ENCODE measurements at regions not wholly inside any gene's neighbourhood (a gene's known extent, or its start where the extent isn't known, plus 50 kb on each side); places are given as distances from the start of the nearest gene placed in this dataset.

- TF ChIP-seq CTCF (IDR thresholded peaks at IDR 0.05; ENCODE audit: low read depth, low read length, missing input control) (no peak), FOXA1 (IDR thresholded peaks at IDR 0.05) (no peak), HNF4A (conservative IDR thresholded peaks at IDR 0.05) (no peak), TAF1 (conservative IDR thresholded peaks at IDR 0.05) (no peak), ATF3 (IDR thresholded peaks at IDR 0.05) (no peak)
Observed at GRCh38 chr5:167833456-167833855, 458.0 kb upstream of the WWC1 start (continued).

GRCh38 chr5:167835146-167835545 is 456.3 kb upstream of the WWC1 start:
- Histone ChIP-seq H3K4me1 (ENCODE audit: control insufficient read depth in 4 of 4, insufficient read depth in 4 of 4, low read length in 3 of 4) (no peaks in the 10 kb centered on the region), H3K4me3 (ENCODE audit: low read depth in 1 of 3, low read length in 3 of 3) (no peak overlapping the region), H3K27ac (ENCODE audit: low read depth in 1 of 2, low read length in 2 of 2) (no peak overlapping the region), H3K9ac (ENCODE audit: low read depth in 1 of 2, low read length in 2 of 2) (no peak overlapping the region), H3K9me3 (ENCODE audit: control insufficient read depth in 4 of 4, low read length in 3 of 4) (no peaks in the 10 kb centered on the region), H3K36me3 (ENCODE audit: control insufficient read depth in 4 of 4, insufficient read depth in 3 of 4, low read depth in 1 of 4, low read length in 3 of 4) (no peaks in the 10 kb centered on the region), H3K27me3 (ENCODE audit: control insufficient read depth in 4 of 4, insufficient read depth in 4 of 4, low read length in 3 of 4) (no peaks in the 10 kb centered on the region)
- 76% methylated on average over 1 of the region's 1 CpG for WGBS
- TF ChIP-seq FOXA1 (IDR thresholded peaks at IDR 0.05) (no peak), JUND (IDR thresholded peaks at IDR 0.05) (no peak), YY1 (IDR thresholded peaks at IDR 0.05) (no peak), ATF3 (IDR thresholded peaks at IDR 0.05) (no peak), REST (IDR thresholded peaks at IDR 0.05) (no peak), HNF4G (IDR thresholded peaks at IDR 0.05) (no peak), SP1 (IDR thresholded peaks at IDR 0.05) (no peak), RXRA (IDR thresholded peaks at IDR 0.05) (no peak), TAF1 (conservative IDR thresholded peaks at IDR 0.05) (no peak), FOXA2 (IDR thresholded peaks at IDR 0.05) (no peak), CTCF (IDR thresholded peaks at IDR 0.05; ENCODE audit: low read depth, low read length, missing input control) (no peak), RAD21 (IDR thresholded peaks at IDR 0.05) (no peak), MAX (IDR thresholded peaks at IDR 0.05) (no peak), ZBTB33 (IDR thresholded peaks at IDR 0.05) (no peak), HNF4A (conservative IDR thresholded peaks at IDR 0.05) (no peak), NR2F2 (IDR thresholded peaks at IDR 0.05) (no peak), EGR1 (IDR thresholded peaks at IDR 0.05; ENCODE audit: low read depth in 2 of 2) (no peak), GABPA (IDR thresholded peaks at IDR 0.05 in 1 of 2, conservative IDR thresholded peaks at IDR 0.05 in 1 of 2) (no peak)
- no peak for DNase-seq (ENCODE audit: low spot score)

Data from liver (tissue), 8 donors.